HG03342 (cell line): ENCODE measurements at regions not wholly inside any gene's neighbourhood (a gene's known extent, or its start where the extent isn't known, plus 50 kb on each side); places are given as distances from the start of the nearest gene placed in this dataset.
"Not testable (repeated sequence)": the region's sequence is repeated elsewhere in the genome, so short reads cannot be mapped to it uniquely, and the experiment has no call there.

Experiments used
- ATAC-seq: cut with Tn5 transposase; IDR thresholded peaks from one replicate; pipeline ENCODE4 v1.9.1; 2021; ENCODE audit warnings: mild to moderate bottlenecking, moderate library complexity; ENCODE audit not compliant: unreplicated experiment

DNA sequence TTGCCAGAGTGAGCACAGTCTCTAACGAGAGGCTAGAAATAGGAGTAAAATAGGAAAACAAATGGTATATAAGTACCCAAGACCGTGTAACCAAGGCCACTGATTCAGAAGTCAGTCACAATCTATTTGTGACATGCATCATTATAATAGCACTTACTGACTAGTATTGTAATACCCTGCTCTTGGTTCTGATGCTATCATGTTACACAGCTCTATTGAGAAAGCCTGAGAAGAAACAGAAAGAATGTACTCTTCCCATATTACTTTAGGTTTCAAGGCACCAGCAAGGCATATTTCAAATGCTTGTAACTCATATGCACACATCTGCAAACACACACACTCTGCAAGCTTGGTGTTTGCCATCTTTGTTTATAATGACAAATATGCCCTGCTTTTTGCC lies 746.4 kb downstream of the SLC4A3 start:
- ATAC-seq: no peak

DNA sequence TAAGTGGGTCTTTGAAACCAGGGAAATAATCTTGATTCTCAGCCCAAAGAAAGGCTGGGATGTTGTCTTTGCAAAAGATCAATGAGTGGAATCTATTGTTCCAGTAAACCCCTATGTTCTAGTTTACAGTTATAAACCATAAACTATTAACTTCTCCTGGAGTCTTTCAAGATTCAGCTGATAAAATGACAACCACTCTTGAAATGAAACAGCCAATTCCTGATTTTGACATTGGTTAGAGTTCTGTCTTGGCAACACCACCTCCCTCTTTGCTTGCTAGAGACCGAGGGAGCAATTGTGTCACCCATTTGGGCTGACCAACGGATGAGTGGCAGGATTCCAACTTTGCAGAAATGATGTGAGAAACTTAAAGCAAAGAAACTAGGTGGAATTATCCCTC lies 746.9 kb downstream of the SLC4A3 start:
- ATAC-seq: no peak

DNA sequence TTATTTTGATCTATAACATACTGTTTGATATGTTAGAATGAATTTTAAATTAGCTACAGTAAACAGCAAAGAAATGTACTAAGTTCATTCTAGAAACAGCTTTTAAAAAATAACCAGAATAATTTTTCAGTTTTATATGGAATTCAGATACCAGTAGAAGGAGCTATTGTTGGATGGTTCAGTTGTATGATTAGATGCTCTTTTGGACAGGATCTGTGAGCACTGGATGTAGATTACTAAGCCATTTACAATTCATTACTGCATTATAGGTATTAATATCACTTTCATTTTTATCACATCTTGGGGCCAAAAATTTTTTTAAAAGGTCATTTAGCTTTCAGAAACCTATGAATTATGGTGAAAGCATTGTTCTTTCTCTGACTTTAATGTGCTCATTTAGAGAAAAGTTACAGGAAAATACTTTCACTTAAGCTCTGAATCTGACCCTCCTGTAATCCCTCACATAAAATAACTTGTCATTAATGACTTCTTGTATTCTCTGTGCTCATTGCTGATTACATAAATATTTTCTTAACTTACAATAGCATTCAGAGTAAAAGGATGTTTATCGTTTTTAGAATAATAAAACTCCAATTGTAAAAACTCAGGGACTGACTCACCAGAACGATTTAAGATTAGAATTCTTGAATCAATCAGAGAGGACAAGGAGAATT lies 750.2 kb downstream of the SLC4A3 start:
- no peak for ATAC-seq

DNA sequence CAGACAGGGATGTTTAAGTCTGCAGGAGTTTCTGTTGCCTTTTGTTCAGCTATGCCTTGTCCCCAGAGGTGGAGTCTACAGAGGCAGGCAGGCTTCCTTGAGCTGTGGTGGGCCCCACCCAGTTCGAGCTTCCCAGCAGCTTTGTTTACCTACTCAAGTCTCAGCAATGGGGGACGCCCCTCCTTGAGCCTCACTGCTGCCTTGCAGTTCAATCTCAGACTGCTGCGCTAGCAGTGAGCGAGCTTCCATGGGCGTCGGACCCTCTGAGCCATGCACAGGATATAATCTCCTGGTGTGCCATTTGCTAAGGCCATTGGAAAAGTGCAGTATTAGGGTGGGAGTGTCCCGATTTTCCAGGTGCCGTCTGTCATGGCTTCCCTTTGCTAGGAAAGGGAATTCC lies 760.3 kb downstream of the SLC4A3 start:
- ATAC-seq: not testable (repeated sequence)

DNA sequence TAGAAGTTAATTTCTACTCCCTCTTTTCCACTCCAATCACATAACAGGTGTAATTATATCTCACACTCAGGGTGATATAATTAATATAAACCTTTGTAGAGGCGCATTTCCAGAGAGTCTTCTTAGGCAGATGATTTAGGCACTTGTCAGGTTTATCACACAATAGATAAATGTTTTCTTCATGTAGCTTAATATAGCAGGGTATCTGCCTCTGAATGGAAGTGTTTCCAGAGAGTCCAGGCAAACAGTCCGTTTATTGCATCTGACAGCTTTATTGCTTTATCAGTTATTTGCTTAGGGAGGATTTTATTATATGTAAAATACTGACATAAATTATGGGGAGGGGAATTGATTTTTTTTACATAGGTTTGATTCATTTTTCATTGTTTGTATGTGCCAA lies 766.3 kb downstream of the SLC4A3 start:
- no peak for ATAC-seq

GRCh38 chr2:220394433-220394832 lies 767.0 kb downstream of the SLC4A3 start:
- no peak for ATAC-seq

- ATAC-seq: no peak
These were observed 768.9 kb downstream of the SLC4A3 start for GRCh38 chr2:220396287-220396686.

DNA sequence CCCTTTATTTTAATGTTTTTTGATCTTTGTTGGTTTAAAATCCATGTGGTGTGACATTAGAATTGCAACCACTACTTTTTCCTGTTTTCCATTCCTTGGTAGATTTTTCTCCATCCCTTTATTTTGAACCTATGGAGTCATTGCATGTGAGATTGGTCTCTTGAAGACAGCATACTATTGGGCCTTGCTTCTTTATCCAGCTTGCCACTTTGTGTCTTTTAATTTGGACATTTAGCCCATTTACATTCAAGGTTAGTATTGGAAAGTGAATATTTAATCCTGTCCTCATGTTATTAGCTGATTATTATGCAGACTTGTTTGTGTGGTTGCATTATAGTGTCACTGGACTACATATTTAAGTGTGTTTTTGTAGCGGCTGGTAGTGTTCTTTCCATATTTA lies 782.9 kb downstream of the SLC4A3 start:
- ATAC-seq: no peak

DNA sequence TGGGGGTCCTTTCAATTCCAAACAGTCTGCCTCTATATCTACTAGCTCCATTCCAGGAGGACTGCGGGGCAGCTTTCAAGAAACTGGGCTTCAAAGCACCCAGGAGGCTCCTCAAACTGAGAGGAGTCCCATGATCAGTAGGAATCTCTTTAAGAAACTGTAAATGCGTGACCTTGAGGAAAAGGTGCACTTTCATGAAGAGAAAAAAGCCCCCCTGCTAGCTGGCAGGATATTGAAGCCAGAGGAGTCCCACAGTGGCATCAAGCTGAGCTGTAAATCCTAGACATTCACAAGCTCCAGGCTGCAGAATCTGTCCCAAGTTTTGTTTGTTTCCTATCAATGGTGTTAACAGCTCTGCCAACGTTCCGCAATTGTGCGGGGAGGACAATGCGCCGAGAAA lies 790.1 kb downstream of the SLC4A3 start:
- ATAC-seq: no peak

- no peak for ATAC-seq
These were observed 792.2 kb downstream of the SLC4A3 start for GRCh38 chr2:220419647-220420046.

DNA sequence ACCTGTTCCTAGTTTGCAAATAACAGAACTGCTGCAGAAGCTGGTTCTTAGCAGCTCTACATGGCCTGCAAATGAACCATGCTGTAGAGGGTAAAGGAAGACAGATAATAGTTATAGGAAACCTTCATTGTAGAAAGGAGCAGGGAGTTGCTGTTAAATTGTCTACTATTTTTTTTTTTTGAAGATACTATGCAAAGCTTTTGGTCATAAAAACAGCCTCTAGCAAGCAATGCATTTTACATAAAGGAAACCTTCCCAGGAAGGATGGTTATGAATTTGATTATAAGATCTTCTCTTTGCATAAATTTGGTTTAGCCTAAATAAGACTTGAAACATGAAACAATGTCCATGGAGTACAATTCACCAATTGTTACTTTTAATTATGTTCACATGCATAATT lies 793.4 kb downstream of the SLC4A3 start:
- no peak for ATAC-seq

DNA sequence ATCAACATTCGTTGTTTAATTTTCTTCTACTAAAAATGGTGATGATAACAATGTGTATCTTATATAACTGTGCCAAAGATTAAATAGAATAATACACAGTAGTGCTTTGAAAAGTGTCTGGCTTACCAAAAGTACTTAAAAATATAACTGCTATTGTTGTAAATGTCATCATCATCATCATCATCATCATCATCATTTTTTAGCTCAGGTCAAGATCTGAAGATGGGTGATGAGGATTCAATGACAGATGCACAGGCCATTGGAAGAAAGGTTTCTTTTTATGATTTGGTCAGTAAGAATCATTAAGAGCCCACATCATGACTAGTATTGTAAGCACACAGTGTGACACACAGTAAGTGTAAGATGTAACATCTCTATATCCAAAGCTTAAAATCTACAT lies 795.2 kb downstream of the SLC4A3 start:
- no peak for ATAC-seq

DNA sequence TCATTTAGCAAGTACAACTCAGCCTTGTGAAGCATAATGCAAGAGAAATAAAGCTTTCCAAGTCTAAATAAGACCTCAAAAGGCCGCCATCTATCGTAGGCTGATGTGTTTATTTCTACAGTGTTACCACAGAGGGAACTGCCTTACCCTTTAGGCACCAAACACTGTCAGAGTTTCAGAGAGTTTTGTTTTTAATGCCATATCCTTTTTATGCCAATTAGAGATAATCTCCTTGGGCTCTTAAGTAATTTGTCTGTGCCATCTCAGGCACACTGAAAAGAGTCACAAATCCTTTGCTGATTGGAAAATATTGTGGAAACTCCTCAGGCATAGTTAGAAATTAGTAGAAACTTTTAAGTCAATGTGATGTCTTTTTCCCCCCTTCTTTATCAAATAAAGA lies 797.1 kb downstream of the SLC4A3 start:
- no peak for ATAC-seq

DNA sequence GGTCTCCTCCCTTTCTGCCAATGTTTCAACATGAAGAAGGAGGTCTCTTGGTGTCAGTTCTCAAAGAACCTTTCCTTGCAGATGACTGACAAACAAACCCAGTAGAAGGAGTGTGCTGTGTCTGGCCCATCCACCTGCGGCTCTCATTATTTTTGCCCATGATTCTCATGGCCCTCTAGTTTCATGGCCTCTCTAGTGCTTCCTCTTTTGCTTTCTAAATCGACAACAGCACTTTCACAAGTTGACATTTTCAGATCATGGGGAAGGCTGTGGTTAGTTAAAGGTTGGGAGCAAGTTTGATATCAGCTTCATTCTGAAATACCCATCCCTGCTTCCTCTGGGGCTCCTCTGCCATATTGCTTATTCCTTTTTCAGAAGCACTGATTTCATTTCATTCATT lies 805.2 kb downstream of the SLC4A3 start:
- ATAC-seq: peak; percentile 83

DNA sequence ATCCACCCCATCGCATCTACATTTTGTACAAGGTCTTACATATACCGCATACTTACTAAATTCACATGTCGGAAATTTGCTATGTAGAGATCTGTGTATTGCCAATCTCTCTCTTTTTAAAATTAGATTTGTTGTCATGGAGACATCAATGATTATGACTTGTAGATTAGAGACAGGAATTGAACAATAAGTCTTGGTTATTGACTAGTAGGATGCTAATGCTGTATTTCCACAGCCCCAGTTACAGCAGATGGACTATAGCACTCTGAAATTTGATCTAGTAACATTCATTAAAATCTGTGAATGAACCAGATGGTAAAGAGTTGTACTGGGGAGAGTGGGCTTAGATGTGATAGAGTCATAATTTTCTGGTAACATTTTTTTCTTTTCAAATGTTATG lies 805.7 kb downstream of the SLC4A3 start:
- ATAC-seq: no peak

GRCh38 chr2:220434385-220434784 lies 807.0 kb downstream of the SLC4A3 start:
- no peak for ATAC-seq

DNA sequence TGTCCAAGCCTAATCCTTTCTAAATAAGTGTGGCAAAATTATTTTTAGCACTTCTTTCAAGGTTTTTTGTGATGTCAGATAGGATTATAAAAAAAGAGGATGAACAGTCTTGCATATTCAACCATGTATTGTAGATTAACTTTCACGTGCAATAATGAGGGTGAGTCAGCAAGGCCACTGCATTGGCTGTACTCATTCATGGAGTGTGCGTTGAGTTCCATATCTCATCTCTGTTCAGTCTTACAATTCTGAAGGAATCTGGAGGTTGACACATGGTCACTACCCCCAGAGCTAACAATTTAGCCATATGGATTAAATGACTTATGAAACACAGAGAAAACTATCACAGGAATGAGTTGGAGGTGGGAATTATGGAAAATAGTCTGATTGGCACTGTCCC lies 810.5 kb downstream of the SLC4A3 start:
- ATAC-seq: no peak

DNA sequence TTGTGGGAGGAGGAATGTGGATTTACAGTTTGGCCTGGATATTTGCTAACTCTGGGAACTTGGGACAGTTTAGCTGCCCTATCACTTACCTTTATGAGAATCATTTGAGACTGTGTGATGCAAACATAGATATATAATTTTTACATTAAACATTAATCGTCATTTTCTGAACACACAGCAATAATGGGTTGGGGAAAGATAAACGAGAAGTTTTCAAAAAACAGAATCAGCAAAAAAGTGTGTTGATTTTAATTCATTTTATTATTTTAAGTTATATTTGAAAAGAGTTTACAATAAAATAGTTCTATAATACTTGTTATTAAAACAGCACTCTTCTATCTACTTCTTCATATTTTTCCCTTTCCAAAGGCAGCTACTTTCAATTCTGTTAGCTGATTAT lies 813.3 kb downstream of the SLC4A3 start:
- no peak for ATAC-seq

GRCh38 chr2:220441404-220441803 lies 814.0 kb downstream of the SLC4A3 start:
- no peak for ATAC-seq

DNA sequence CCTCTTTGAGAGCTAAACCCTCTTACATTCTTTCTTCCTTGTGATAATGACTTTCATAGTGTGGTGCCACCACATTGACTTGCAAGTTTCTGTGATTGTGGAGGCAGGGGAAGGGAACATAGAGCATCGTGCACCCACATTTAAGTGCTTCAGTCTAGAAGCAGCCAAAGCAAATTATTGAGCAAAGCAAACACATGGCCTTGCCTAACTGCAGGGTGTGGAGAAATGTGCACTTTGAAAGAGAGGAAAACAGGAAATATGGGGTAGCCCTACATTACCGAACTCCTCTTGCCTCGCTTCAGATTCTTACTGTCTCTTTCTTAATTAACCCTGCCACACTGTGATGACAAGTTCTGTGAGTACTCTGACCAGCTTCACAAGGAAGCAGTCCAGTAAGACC lies 814.6 kb downstream of the SLC4A3 start:
- no peak for ATAC-seq

- ATAC-seq: no peak
These were observed 818.1 kb downstream of the SLC4A3 start for GRCh38 chr2:220445429-220446105.

GRCh38 chr2:220446106-220446712 lies 818.8 kb downstream of the SLC4A3 start:
- ATAC-seq: no peak
